Erythroblast (primary cell): ENCODE measurements at regions not wholly inside any gene's neighbourhood (a gene's known extent, or its start where the extent isn't known, plus 50 kb on each side); places are given as distances from the start of the nearest gene placed in this dataset.

Source experiments
- GATA1 ChIP-seq: IDR thresholded peaks from 2 replicates; pipeline ENCODE4 v1.6.1; 2011; ENCODE audit warnings: low read depth, mild to moderate bottlenecking, control low read depth, low read length, moderate library complexity
- POLR2A ChIP-seq: IDR thresholded peaks from 2 replicates; pipeline ENCODE4 v1.6.1; 2011; ENCODE audit warnings: mild to moderate bottlenecking, low read length

- TF ChIP-seq POLR2A (no peak), GATA1 (no peak)
Measured at GRCh38 chr2:136443661-136444060, 321.7 kb upstream of the THSD7B start.
